Stimulated activated CD4-positive, alpha-beta T cell treated with anti-CD3 and anti-CD28 coated beads, TNF-alpha, amount 100 ng/mL, for 24 hours (primary cell): ENCODE measurements at regions not wholly inside any gene's neighbourhood (a gene's known extent, or its start where the extent isn't known, plus 50 kb on each side); places are given as distances from the start of the nearest gene placed in this dataset.

Experiments used
- DNase-seq, 3 experiments: peaks; one replicate each; pipeline ENCODE4 v3.0.0-alpha.2; 2020; ENCODE audit warnings: low read depth in 3 of 3

DNA sequence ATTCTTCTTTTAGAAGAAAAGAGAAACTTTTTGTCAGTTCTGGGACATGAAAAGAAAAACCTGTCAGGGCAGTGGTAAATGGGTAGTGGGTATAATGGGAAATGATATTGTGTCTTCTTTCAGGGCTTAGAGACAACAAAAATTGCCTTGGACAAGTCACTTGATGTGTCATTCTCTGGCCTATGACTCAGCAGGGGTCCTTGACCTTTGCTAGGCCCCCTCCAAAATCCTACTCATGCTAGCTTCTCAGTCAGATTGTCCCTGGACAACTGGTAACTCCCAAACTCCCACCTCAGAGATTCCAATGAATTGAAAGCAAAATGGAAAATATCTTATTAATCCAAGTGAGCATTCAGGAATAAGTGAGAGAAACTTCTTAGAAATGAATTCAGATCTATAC lies 258.8 kb upstream of the SPRY2 start:
- DNase-seq = no peak

DNA sequence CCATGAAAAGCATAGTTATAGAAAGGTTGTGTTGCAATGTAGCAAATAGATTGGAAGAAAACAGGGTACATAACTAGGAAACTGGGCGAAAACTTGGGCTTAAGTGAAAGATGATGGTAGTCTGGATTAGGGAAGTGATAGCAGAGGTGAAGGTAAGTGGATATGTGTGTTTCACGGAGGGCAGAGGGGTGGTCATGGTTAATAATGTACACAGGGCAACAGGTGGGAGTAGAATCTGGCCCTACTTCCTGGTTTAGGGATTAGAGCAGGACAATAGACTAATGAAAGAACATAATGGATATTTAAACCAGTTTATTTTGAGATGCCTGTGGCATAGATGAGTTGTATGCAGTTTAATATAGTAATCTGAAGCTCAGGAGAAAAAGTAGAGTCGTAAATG lies 257.3 kb upstream of the SPRY2 start:
- DNase-seq = no peak

DNA sequence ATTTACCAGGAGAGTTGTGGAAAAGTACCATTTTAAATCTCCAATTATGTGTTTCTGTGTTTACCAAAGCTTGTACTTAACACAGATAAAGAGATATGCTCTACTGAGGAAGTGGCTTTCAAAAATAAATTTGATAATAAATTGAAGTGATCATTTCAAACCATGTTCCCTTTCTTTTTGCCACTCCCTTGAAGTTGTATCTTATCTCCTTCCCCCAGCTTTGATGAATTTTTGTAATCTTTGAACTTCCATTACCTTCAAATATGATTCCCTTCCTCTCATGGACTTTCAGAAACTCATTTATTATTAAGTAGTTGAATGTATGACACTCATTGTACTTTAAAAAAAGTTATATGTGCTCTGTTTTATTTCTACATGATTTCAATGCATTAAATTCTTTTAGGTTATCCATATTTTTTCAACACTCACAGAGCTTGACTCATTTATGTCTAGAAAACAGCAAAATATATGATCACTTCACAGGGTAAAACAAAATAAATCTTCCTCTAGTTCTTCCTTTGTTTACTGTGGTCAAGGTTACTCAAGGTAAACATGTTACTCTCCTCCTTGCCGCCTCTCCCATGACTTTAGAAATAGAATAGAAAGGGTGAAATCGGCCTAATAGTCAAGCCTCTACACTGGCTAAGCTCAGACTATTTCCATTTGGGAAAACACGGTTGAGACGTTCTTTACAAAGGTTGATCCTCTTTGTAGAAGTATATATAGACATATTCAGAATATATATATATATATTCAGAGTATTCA lies 251.2 kb upstream of the SPRY2 start:
- DNase-seq = no peak

DNA sequence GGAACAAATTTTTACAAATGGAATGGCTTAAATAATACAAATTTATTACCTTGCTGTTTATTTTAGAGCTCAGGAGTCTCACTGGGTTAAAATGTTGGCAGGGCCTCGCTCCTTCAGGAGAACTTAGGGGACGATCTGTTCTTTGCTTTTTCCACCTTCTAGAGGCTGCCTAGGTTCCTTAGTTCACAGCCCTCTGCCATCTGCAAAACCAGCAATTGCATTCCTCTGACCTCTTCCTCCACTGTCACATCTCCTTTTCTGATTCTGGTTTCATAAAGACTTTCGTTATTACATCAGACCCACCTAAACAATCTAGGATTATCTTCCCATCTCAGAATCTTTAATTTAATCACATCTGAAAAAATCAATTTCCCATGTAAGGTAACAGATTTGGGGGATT lies 249.6 kb upstream of the SPRY2 start:
- no peak for DNase-seq

DNA sequence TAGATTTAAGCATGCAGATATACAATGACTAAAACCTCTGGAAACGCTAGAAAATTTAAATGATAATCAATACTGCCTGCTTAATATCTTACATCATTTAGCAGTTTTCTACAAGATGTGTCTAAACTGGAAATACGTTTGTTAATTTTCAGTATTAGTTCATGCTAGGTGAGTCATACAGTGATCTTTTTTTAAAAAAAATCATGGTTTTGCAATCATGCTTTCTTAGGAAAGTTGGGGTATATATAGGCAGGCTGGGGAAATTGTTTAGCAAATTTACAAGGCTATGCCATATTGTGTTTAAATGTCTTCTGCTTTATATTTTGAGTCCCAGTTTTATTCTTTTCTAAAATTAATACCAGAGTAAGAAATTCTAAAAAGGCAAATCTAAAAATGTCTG lies 245.4 kb upstream of the SPRY2 start:
- DNase-seq = no peak

DNA sequence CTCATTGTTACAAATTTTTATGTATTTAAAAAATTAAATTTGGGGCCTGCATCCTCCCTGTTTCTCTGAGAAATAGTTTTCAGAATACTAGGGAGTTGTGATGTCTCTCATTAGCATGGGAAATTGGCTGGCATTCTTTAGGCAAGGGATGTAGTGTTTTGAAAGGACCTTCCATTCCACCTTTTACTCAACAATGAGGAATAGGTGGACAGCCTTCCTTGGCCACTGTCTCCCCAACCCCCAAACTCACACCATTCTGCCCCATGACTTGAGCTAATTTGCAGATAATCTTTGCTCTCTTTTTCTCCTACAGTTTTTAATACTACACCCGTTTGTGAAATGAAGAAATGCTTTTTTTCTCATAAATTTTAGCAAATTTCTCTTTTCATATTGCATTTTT lies 244.6 kb upstream of the SPRY2 start:
- no peak for DNase-seq

DNA sequence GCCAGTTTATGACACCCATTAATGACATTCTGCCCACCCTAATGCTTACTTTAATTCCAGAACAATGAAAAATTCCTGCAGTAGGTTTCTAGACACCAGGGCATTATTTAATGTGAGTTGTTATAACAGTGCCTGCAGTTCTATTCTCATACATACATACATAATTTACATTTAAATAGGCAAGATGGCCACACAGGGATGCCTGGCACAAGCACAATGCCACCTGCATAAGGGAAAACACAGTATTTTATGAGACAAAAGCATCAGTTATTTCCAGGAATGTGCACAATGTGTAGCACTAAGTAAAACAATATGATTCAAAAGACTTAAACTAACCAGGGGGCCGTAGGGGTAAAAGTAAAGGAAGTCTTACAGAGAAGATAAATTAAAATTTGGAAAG lies 243.9 kb upstream of the SPRY2 start:
- DNase-seq = no peak

DNA sequence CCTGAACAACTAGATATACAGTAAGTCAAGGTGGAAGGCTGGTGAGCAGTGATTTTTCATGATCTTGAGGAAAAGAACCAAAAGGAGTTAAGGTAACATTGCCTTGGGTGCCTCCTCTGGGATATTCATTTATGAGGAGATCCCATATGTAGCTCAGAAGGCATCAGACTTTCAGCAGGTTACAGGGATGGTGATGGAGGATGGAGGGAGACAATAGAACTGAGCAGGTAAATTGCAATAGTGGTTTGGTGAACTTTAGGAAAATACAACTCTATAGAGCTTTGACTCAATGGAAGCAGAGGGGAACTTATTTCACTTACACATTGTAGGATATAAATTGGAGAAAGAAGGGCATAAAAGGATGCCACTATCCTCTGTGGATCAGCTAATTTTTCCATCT lies 243.4 kb upstream of the SPRY2 start:
- DNase-seq = no peak

DNA sequence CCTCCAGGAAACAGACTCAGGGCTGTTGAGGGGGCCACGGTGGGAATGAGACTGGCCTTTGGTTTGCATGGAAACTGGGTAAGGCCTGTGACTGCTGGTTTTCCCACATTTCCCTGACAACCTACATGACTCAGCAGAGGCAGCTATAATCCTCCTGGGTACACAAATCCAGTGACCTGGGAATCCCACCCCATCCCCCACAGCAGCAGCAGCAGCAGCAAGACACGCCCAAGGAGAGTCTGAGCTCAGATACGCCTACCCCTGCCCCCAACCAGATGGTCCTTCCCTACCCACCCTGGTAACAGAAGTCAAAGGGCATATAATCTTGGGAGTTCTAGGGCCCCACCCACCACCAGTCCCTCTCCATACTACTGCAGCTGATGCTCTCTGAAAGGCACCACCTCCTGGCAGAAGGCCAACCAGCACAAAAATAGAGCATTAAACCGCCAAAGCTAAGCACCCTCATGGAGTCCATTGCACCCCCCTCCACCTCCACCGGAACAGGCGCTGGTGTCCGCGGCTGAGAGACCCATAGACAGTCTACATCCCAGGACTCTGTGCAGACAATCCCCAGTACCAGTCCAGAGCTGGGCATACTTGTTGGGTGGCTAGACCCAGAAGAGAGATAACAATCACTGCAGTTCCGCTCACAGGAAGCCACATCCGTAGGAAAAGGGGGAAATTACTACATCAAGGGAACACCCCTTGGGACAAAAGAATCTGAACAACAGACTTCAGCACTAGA lies 237.2 kb upstream of the SPRY2 start:
- no peak for DNase-seq

DNA sequence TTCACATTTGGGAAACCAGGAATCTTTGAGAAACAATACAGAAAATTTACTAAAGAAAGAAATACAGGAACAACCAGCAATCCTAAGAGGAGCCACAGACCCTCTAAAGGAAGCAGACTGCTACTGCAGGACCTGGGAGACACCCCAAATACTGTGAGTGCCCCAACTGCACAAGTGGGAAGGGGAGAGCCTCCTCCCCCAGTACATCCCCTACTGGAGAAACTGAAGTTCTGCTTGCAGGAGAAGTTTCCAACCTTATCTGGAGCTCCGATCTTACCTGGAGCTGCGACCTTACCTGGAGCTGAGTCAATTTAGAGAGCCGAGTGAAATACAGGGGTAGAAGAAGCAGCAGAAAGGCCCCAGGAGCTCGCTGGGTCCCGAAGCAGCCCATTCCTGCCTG lies 236.4 kb upstream of the SPRY2 start:
- DNase-seq = no peak

DNA sequence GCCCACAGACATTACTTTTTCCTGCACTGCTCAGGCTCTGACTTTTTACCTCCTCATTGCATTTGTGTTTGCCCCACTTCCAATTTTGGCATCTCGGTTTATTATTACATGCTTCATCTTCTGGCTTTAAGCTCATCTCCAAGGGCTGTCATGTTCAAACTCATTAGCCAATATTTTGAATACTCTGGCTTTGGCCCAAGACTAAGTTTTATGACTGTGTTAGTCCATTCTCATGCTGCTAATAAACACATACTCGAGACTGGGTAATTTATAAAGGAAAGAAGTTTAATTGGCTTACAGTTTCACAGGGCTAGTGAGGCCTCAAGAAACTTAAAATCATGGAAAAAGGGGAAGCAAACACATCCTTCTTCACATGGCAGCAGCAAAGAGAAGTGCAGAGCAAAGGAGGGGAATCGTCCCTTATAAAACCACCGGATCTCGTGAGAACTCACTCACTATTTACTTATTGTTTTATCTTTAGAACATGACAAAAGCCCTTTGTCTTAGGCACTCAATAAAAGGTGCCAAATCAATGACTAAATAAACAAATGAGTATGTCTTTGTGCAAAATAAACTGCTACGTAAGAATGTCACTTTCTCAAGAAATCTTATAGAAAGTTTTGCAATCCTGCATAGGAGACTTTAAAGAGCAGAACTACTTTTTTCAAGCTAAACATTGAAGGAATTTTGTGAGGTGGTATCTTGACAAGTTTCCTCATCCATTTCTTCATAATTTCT lies 233.4 kb upstream of the SPRY2 start:
- DNase-seq = no peak

DNA sequence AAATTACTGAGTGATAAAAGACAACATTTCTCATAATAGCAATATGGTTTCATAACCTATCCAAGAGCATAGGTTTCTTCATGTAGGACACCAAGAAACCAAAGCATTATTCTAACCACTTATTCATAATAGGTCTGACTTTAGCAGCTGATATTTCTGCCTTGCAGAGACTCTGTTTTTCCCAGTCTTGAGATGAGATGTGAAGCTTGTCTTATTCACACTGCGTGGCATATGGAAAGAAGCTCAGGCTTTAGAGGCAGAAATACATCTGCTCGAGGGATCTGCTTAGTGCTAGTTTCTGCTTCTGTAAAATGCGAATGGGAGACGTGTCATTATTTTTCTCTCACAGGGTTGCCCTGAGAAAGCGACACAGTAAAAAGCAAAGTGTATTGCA lies 232.0 kb upstream of the SPRY2 start:
- DNase-seq = no peak

DNA sequence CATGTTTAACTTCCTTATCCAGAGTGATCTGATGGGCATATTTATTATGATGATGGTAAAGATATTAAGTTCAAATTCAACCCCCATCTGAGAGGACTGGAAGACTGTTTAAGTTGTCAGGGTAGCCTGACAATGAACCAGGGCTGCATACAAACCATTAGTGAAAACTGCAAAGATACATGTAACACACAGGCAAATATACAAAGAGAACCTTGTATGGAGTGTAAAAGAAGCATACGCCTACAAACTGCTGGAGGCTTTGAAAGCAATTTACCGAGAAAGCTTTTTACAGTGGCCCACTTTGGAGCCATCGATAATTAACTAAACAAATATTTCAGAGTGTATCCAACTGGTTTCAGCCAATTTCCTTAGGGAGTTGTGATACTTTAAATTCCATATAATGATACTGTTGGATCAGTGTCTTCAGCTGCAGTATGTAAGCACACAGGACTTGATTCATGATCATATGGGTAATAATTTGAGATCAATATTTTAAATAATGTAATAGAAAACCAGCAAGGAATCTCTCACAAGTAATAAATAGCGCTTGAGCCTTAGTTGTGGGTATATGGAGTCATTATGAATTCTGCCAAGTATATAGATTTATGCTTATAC lies 231.5 kb upstream of the SPRY2 start:
- DNase-seq = no peak

DNA sequence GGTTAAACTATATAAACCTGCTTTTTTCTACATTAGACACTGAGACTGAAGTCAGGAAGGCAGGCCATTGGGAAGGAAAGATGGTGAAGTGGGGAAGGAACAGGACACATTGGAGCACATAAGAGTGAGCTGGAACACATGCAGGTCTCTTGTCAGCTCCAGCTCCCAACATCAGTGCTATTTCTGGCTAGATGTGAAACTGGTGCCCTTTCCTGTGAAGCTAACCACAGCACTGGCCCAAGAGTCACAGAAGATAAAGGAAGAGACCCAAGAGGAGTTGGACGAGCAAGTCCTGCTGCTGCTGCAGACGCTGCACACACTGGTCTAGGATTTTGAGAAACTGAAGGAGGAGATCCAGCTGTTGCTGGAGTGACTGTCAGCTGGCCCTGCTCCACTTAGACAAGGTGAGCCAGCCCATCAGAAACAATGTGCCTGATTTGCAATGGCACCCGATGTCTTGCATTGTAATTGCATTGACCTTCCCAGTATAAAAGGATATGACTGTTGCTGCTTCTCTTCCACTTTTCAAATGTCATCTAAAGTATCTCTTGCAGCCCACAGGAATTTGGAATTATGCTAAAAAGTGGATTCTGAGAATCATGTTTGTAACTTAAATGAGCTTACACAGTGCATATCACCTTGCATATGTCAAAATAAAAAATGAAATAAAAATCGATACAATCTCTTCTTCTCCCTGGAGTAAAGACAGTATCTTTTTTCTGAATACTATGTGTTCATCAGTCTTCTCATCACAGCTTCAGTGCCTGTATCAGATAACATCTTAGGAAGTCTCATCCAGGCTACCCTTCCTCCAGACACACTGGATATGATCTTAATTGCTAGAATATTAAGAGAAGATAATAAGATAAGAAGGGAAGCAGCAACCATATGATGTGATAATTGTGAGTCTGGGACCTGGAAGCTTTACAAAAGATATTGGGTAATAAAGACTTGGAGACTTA lies 230.7 kb upstream of the SPRY2 start:
- DNase-seq = no peak

DNA sequence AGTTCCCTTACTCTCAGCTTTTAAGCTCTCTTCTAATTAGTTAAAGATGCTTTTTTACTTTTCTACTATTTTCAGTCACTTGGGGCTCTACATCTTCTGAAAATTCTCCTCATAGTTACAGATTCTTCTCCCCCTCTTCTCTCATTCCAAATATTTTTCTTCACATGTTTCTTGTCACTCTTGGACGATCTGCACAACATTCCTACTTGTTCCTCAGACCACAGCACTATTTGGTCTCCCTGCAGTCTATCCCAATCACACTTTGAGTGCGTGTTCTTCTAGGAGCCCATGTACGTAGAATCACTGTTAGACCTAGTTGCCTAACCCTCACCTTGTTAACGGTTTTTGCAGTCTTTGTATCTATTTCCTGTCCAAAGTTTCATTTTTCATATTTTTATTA lies 222.5 kb upstream of the SPRY2 start:
- no peak for DNase-seq

DNA sequence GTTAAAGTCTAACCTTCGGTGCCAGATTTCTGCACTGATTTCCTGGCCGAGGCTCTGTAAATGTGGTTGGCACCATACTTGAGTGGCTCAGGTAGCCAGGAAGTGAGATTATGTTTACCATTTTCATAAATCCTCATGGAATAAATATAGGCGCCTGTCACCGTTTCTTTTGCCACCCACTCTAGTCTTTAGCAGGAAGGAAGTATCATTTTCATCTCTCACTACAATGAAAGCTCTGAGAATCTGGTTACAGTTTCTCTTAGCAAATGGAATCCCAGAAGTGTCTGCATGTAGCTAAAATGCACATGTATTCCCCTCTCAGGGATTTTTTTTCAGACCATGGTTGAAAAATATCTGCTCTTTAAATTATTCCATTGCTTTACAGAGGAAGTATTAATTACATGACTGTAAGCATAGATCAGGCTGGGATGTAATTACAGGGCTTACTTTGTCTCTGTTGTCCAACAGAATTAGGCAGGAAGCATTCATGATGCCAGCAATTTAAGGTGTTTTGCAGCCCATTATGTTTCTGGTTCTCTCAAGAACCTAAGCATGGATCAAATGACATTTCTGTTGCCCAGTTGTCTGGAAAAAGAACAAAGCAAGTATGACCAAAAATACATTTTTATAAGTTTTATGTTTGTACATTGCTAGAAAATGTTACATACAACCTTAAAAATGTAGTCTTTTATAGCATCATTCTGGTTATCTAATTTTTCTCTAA lies 221.7 kb upstream of the SPRY2 start:
- no peak for DNase-seq

DNA sequence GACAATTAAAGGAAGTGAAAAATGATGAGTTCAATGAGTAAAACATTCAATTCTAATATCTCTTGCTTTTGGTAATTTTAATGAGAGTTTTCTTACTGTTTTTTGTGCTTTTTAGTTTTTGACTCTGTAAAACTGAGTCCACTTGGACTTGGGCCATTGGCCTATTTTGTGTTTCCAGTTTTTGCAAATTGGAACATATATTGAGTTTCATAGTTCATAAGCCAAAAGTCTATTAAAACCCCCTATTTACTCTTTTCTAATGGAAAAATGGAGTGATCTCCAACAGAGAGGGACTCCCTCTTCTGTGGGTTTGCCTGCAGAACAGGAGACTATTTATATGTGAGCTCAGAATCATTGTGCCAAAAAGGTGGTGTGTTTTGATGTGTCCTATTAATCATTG lies 219.7 kb upstream of the SPRY2 start:
- no peak for DNase-seq

DNA sequence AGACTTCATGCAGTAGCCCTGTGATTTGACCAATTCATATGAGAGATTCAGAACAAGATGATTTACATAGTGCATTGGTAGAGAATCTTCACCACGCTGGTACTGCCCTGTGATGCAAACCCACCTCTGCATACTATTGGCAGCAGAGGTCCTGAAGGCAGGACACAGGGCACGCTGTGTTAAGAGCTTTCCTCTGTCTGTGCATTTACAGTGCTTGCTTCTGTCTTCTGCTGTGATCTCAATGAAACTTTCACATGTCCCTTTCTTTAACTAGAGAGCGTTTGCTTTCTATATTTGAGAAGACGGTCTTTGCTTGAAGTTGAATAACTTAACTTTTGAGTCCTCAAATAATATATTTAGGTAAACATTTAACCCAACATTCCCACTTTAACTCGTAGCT lies 219.0 kb upstream of the SPRY2 start:
- DNase-seq = no peak

DNA sequence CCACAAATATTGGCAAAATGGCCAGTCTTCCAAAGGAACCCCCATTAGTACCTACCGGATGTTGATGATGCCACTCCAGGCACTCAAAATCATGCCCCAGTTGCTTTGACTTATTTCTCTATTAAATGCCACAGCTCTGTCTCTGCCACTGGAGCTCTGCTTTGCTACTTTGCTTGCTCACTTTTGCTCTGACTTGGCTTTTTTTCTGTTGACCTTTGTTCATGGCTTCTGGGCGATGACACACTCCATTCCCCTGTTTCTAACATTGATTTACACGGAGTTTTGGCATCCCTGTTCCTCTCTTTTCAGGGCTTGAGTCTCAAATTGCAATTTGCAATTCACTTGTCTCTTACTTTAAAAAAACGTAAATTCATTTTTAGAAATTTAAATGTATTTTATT lies 217.1 kb upstream of the SPRY2 start:
- DNase-seq = no peak

DNA sequence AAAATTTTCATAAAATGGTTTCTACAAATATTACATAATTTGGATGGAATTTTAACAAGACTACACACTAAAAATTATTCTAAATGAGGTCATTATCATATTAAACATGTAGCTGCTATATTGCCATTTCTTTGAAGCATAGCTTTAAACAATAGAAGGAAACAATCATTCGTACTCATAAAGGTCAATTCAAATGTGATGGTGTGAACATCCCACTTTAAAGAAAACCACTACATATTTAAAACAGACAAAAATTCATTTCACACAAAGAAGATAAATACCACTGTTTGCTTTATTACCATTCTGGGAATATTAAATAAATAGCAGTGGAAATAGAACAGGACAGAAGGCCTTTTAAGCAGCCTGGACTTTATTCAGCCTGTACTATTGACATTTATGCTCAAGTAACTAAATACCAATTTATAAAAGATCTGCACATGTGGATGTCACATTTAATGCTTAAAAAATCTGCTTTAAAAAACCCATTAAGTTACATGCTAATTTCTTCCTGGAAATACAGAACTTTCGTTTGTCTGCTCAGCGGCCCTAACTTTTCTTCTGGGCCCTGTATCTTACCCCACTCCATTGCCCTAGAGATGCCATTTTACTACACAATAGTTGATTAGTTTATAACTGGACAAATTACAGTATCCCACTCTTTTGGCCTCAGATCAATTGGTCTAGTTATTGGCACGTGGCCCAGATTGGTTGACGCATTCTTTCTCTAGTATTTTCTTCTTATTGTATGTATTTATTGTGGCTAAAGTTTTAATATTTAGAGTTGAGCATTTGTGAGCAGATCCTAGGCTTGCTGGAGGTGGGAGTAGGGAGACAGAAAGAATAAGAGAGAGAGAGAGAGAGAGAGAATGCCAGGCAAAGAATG lies 215.1 kb upstream of the SPRY2 start:
- DNase-seq = no peak
